K562 (cell line): ENCODE measurements at regions not wholly inside any gene's neighbourhood (a gene's known extent, or its start where the extent isn't known, plus 50 kb on each side); places are given as distances from the start of the nearest gene placed in this dataset.

ENCODE experiments used
- ATAC-seq: fragments of 200-7000 bp; cut with Tn5 transposase; 3 replicates; pipeline ENCODE4 v1.9.1; 2020; ENCODE audit warnings: moderate library complexity
- BruUV-seq: library from RNA; stranded (reverse); fragments of 400-500 nt; replicated peaks from 2 replicates; lab custom pipeline; 2021; lab: Mats Ljungman, UMichigan
- CTCF ChIA-PET: fragments of 300-600 bp; formaldehyde crosslinking; extraction: SDS; loops from one replicate; lab custom pipeline; 2021; ENCODE audit warnings: low intra/inter-chr PET ratio; lab: Yijun Ruan, JAX
- POLR2A ChIA-PET: fragments of 300-600, 350-650 bp; sonication (Branson Sonifier 250); formaldehyde crosslinking; extraction: SDS; loops from one replicate; lab custom pipeline; 2021; ENCODE audit warnings: antibody characterized with exemption, inconsistent platforms; lab: Yijun Ruan, JAX
- DNase-seq, 4 experiments: peaks; one replicate each; pipeline versions ENCODE4 v3.0.0 to v3.0.0-alpha.2; 2011 to 2018; ENCODE audit warnings: low spot score in 3 of 4, mixed read lengths in 3 of 4; ENCODE audit errors: extremely low read depth in 1 of 4
- FAIRE-seq: peaks from 2 replicates; lab custom pipeline; 2011; peaks lifted over from hg19 to GRCh38; lab: Jason Lieb, UNC
- H2AFZ ChIP-seq: 2 replicates; pipeline ENCODE4 v1.6.0; 2011; ENCODE audit warnings: low read depth, low read length, control low read depth, inconsistent platforms
- H3K27ac ChIP-seq: fragments of 200-600 bp; 3 replicates; pipeline ENCODE4 v1.8.0; 2011; ENCODE audit warnings: low read depth, mild to moderate bottlenecking, control low read depth, inconsistent platforms, low read length, moderate library complexity, mixed read lengths; ENCODE audit errors: extremely low read depth
- H3K27me3 ChIP-seq, 2 experiments: fragments of 300-600 bp in 1 of 2; 2 replicates in 1 of 2; 3 replicates in 1 of 2; pipeline versions ENCODE4 v1.6.0 to v1.8.0; 2011; ENCODE audit warnings: inconsistent platforms in 2 of 2, low read length in 2 of 2, mild to moderate bottlenecking in 1 of 2, mixed read lengths in 1 of 2, moderate library complexity in 1 of 2; ENCODE audit not compliant: control insufficient read depth in 2 of 2, insufficient read depth in 2 of 2
- H3K36me3 ChIP-seq: fragments of 300-600 bp; 3 replicates; pipeline ENCODE4 v1.8.0; 2011; ENCODE audit warnings: mild to moderate bottlenecking, low read length, inconsistent platforms; ENCODE audit not compliant: control insufficient read depth, insufficient read depth
- H3K4me1 ChIP-seq, 2 experiments: fragments of 200-600 bp in 1 of 2; replicated peaks in 1 of 2; 2 replicates in 1 of 2; 3 replicates in 1 of 2; pipeline versions ENCODE4 v1.5.1 to v1.8.0; 2011; ENCODE audit warnings: inconsistent platforms in 2 of 2, low read length in 2 of 2, mild to moderate bottlenecking in 1 of 2, mixed read lengths in 1 of 2, moderate library complexity in 1 of 2; ENCODE audit not compliant: control insufficient read depth in 2 of 2, insufficient read depth in 2 of 2
- H3K4me2 ChIP-seq: 2 replicates; pipeline ENCODE4 v1.6.1; 2011; ENCODE audit warnings: low read length, control low read depth, inconsistent platforms, mixed read lengths; ENCODE audit not compliant: insufficient read depth
- H3K4me3 ChIP-seq: fragments of 200-600 bp; sonication (generic), shearing (Covaris generic); 2 replicates; pipeline ENCODE4 v1.5.1; 2016; ENCODE audit warnings: control low read depth, inconsistent platforms
- H3K79me2 ChIP-seq: fragments of 200-600 bp; 3 replicates; pipeline ENCODE4 v1.8.0; 2011; ENCODE audit warnings: low read length, inconsistent platforms; ENCODE audit not compliant: control insufficient read depth, insufficient read depth
- H3K9ac ChIP-seq, 2 experiments: 2 replicates each; pipeline versions ENCODE4 v1.6.0 to v1.6.1; 2011; ENCODE audit warnings: low read depth in 2 of 2, low read length in 2 of 2, control low read depth in 1 of 2, inconsistent platforms in 1 of 2, mild to moderate bottlenecking in 1 of 2, mixed read lengths in 1 of 2; ENCODE audit not compliant: insufficient read depth in 1 of 2
- H3K9me1 ChIP-seq: one replicate; pipeline ENCODE4 v1.6.0; 2011; ENCODE audit warnings: inconsistent platforms, mild to moderate bottlenecking, low read length, moderate library complexity; ENCODE audit not compliant: control insufficient read depth, insufficient read depth
- H3K9me3 ChIP-seq: replicated peaks from 2 replicates; pipeline ENCODE4 v1.5.1; 2011; ENCODE audit warnings: low read depth, low read length, inconsistent platforms; ENCODE audit not compliant: control insufficient read depth, insufficient read depth
- H4K20me1 ChIP-seq: replicated peaks from 2 replicates; pipeline ENCODE4 v1.6.1; 2011; ENCODE audit warnings: low read length, inconsistent platforms, mixed read lengths; ENCODE audit not compliant: control insufficient read depth, insufficient read depth
- HDAC8 ChIP-seq: fragments of 450-650 bp; IDR thresholded peaks from 2 replicates; pipeline ENCODE4 v1.6.1; 2016; ENCODE audit warnings: mild to moderate bottlenecking, missing genetic modification characterization, moderate library complexity, missing compliant biosample characterization
- KLF16 ChIP-seq: IDR thresholded peaks from 2 replicates; pipeline ENCODE4 v1.6.1; 2016; ENCODE audit warnings: antibody characterized with exemption
- NR1H2 ChIP-seq: sonication (generic); formaldehyde crosslinking; IDR thresholded peaks from 2 replicates; pipeline ENCODE4 v1.4.0; 2020; ENCODE audit warnings: mild to moderate bottlenecking, missing genetic modification reagents
- RFX7 ChIP-seq: fragments of 250-450 bp; sonication (Bioruptor Pico); IDR thresholded peaks from 2 replicates; pipeline ENCODE4 v1.5.1; 2021; ENCODE audit warnings: mild to moderate bottlenecking
- SIX5 ChIP-seq, 2 experiments: IDR thresholded peaks; 2 replicates each; pipeline ENCODE4 v1.6.1; 2011; ENCODE audit warnings: low read length in 2 of 2, borderline replicate concordance in 1 of 2, low read depth in 1 of 2, mild to moderate bottlenecking in 1 of 2, moderate library complexity in 1 of 2; ENCODE audit not compliant: insufficient read depth in 1 of 2
- SP2 ChIP-seq: IDR thresholded peaks from 2 replicates; pipeline ENCODE4 v1.6.1; 2011; ENCODE audit warnings: mild to moderate bottlenecking, low read depth, low read length, moderate library complexity; ENCODE audit not compliant: poor library complexity, severe bottlenecking; ENCODE audit errors: extremely low read depth
- SUPT5H ChIP-seq: fragments of 450-650 bp; IDR thresholded peaks from 2 replicates; pipeline ENCODE4 v1.6.1; 2016
- YY1 ChIP-seq, 3 experiments: IDR thresholded peaks; 2 replicates each; pipeline ENCODE4 v1.6.1; 2011; ENCODE audit warnings: low read length in 2 of 3, mild to moderate bottlenecking in 2 of 3, moderate library complexity in 2 of 3, borderline replicate concordance in 1 of 3, control low read depth in 1 of 3, low read depth in 1 of 3; ENCODE audit not compliant: insufficient read depth in 3 of 3, insufficient replicate concordance in 2 of 3, control insufficient read depth in 1 of 3, insufficient read length in 1 of 3; ENCODE audit errors: extremely low read depth in 1 of 3
- ZFX ChIP-seq: sonication (generic); formaldehyde crosslinking; IDR thresholded peaks from 2 replicates; pipeline ENCODE4 v1.8.0; 2022; ENCODE audit warnings: mild to moderate bottlenecking, missing genetic modification reagents, moderate library complexity
- ZNF134 ChIP-seq: fragments of 250-450 bp; sonication (Bioruptor Pico); conservative IDR thresholded peaks from 2 replicates; pipeline ENCODE4 v1.4.0; 2020
- ZNF280A ChIP-seq: fragments of 450-650 bp; IDR thresholded peaks from 2 replicates; pipeline ENCODE4 v1.6.1; 2018; ENCODE audit warnings: mild to moderate bottlenecking, low read depth; ENCODE audit not compliant: partially characterized antibody
- ZNF644 ChIP-seq: fragments of 200-800 bp; sonication (Bioruptor generic); IDR thresholded peaks from 2 replicates; pipeline ENCODE4 v1.6.1; 2016; ENCODE audit warnings: low read depth, missing genetic modification characterization, missing compliant biosample characterization
- WGBS: fragments of 100-300 bp; shearing (Covaris generic); methylation state at CpG from one replicate; pipeline ENCODE4 v1.1.6; 2016; ENCODE audit warnings: low coverage, mixed read lengths; ENCODE audit not compliant: insufficient coverage; ENCODE audit errors: missing lambda C conversion rate; 5-methylcytosine and 5-hydroxymethylcytosine counted together
- in situ Hi-C: fragments of 300-500 bp; cut with MboI; formaldehyde crosslinking; loops from 4 replicates; pipeline ENCODE4 v1.15.0; 2018; ENCODE audit warnings: inconsistent platforms, mixed read lengths
- intact Hi-C: fragments of 100-400 bp; cut with micrococcal nuclease; formaldehyde crosslinking; loops from 2 replicates; pipeline ENCODE4 v1.14.2; 2022
- TF ChIP-seq, protein P1 (sequence below): fragments of 450-650 bp; IDR thresholded peaks from 2 replicates; pipeline ENCODE4 v1.6.1; 2017; ENCODE audit warnings: antibody characterized with exemption

- WGBS, result 0% methylated on average over 8 of the region's 8 CpGs
- POLR2A ChIA-PET, result interaction anchor here (0.7 kb wide), 1 partner anchor 912 kb away, joined by 3 read pairs; no protein-coding TSS in a partner anchor
Observed at GRCh38 chr6:1028723-1029122, 283.2 kb upstream of the FOXQ1 start.

More at GRCh38 chr6:1028723-1029122, 283.2 kb upstream of the FOXQ1 start:
- no peak for TF ChIP-seq ZFX (CRISPR knock-in tag)
- TF ChIP-seq SP2, result no peak
- no peak for TF ChIP-seq KLF16
- no peak for TF ChIP-seq ZNF644 (tag)
- TF ChIP-seq YY1 (IDR thresholded peaks at IDR 0.05; ENCODE audit: borderline replicate concordance in 1 of 3, control insufficient read depth in 1 of 3, extremely low read depth in 1 of 3, insufficient read depth in 3 of 3, insufficient read length in 1 of 3, insufficient replicate concordance in 2 of 3, low read depth in 1 of 3, low read length in 2 of 3), result no peak
- no peak for TF ChIP-seq SUPT5H
- TF ChIP-seq, protein P1, sequence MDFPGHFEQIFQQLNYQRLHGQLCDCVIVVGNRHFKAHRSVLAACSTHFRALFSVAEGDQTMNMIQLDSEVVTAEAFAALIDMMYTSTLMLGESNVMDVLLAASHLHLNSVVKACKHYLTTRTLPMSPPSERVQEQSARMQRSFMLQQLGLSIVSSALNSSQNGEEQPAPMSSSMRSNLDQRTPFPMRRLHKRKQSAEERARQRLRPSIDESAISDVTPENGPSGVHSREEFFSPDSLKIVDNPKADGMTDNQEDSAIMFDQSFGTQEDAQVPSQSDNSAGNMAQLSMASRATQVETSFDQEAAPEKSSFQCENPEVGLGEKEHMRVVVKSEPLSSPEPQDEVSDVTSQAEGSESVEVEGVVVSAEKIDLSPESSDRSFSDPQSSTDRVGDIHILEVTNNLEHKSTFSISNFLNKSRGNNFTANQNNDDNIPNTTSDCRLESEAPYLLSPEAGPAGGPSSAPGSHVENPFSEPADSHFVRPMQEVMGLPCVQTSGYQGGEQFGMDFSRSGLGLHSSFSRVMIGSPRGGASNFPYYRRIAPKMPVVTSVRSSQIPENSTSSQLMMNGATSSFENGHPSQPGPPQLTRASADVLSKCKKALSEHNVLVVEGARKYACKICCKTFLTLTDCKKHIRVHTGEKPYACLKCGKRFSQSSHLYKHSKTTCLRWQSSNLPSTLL, result no peak
- TF ChIP-seq NR1H2 (CRISPR knock-in tag), result no peak
- no peak for TF ChIP-seq HDAC8
- no peak for TF ChIP-seq ZNF280A
- no peak for TF ChIP-seq ZNF134 (CRISPR knock-in tag)
- TF ChIP-seq SIX5 (IDR thresholded peaks at IDR 0.05; ENCODE audit: borderline replicate concordance in 1 of 2, insufficient read depth in 1 of 2, low read depth in 1 of 2, low read length in 2 of 2), result no peak
- TF ChIP-seq RFX7, result no peak
- no peak for ATAC-seq
- CTCF ChIA-PET, result no interaction called here
- intact Hi-C loops (no loop called here), in situ Hi-C loops (no loop called here)
- no peaks in the 10 kb centered on the region for H4K20me1 ChIP-seq
- H3K9me3 ChIP-seq, result no peaks in the 10 kb centered on the region
- no peak overlapping the region for H3K4me3 ChIP-seq
- no peak overlapping the region for H2AFZ ChIP-seq
- FAIRE-seq, result no peak
- H3K4me2 ChIP-seq, result no peak overlapping the region
- peaks cover 5 to 43% of the 10 kb centered on the region in 2 experiments; a peak in 4 of 5 replicates for H3K27me3 ChIP-seq
- no peaks in the 10 kb centered on the region for H3K4me1 ChIP-seq
- H3K9ac ChIP-seq, result no peak overlapping the region
- no TSS peak for BruUV-seq
- no peak for DNase-seq
- H3K79me2 ChIP-seq, result no peaks in the 10 kb centered on the region
- no peaks in the 10 kb centered on the region for H3K36me3 ChIP-seq
- no peaks in the 10 kb centered on the region for H3K9me1 ChIP-seq
- no peak overlapping the region for H3K27ac ChIP-seq
